ENCODE measurements at regions not wholly inside any gene's neighbourhood (a gene's known extent, or its start where the extent isn't known, plus 50 kb on each side); places are given as distances from the start of the nearest gene placed in this dataset.

GRCh38 chr6:25042984-25043725, 107.4 kb upstream of the RIPOR2 start:
- H3K23me2 ChIP-seq (ENCODE audit: low read depth, low read length), result no peaks in the 10 kb centered on the region
- H3K4me2 ChIP-seq (ENCODE audit: insufficient read depth in 1 of 2, low read depth in 2 of 2, low read length in 2 of 2), result no peak overlapping the region
- H3K23ac ChIP-seq (ENCODE audit: insufficient read length), result no peak overlapping the region
- H2BK15ac ChIP-seq (ENCODE audit: low read length), result no peak overlapping the region
- H3K27me3 ChIP-seq (replicated peaks in 1 of 4; ENCODE audit: control insufficient read depth in 3 of 4, extremely low read depth in 1 of 4, insufficient read depth in 3 of 4, low read length in 3 of 4), result no peaks in the 10 kb centered on the region
- H2AFZ ChIP-seq (ENCODE audit: low read length), result no peak overlapping the region
- no peak overlapping the region for H3K4ac ChIP-seq (replicated peaks; ENCODE audit: insufficient read length, low read depth, low read length)
- H4K91ac ChIP-seq (replicated peaks; ENCODE audit: insufficient read length, low read length), result no peak overlapping the region
- no peaks in the 10 kb centered on the region for H3K79me1 ChIP-seq (ENCODE audit: low read depth, low read length)
- no peaks in the 10 kb centered on the region for H3K9me3 ChIP-seq (ENCODE audit: insufficient read depth in 2 of 2, low read depth in 1 of 2, low read length in 1 of 2)
- FAIRE-seq, result no peak
- H3K79me2 ChIP-seq (ENCODE audit: control insufficient read depth in 1 of 2, insufficient read depth in 2 of 2, low read length in 2 of 2), result no peaks in the 10 kb centered on the region
- H2BK20ac ChIP-seq (ENCODE audit: low read length), result no peak overlapping the region
- H4K5ac ChIP-seq (ENCODE audit: insufficient read length, low read depth, low read length), result no peak overlapping the region
- no peak for DNase-seq (ENCODE audit: low read depth in 1 of 2, low spot score in 2 of 2)
- H3K56ac ChIP-seq (replicated peaks; ENCODE audit: insufficient read length, low read depth, low read length), result no peak overlapping the region
- H3K36me3 ChIP-seq (ENCODE audit: control insufficient read depth in 2 of 4, insufficient read depth in 4 of 4, low read length in 3 of 4), result no peaks in the 10 kb centered on the region
- H3K9ac ChIP-seq (replicated peaks in 1 of 4; ENCODE audit: extremely low read depth in 1 of 4, low read depth in 3 of 4, low read length in 3 of 4), result no peak overlapping the region
- TF ChIP-seq JUN (IDR thresholded peaks at IDR 0.05; ENCODE audit: low read depth, low read length) (no peak), EGR1 (IDR thresholded peaks at IDR 0.05; ENCODE audit: borderline replicate concordance, low read depth, low read length) (no peak), GABPA (IDR thresholded peaks at IDR 0.05; ENCODE audit: borderline replicate concordance, insufficient read depth, low read length) (no peak), ATF3 (IDR thresholded peaks at IDR 0.05; ENCODE audit: insufficient read depth, low read depth, low read length) (no peak), KDM5A (IDR thresholded peaks at IDR 0.05; ENCODE audit: low read length) (no peak), TCF12 (IDR thresholded peaks at IDR 0.05; ENCODE audit: low read depth, low read length) (no peak), CBX8 (IDR thresholded peaks at IDR 0.05; ENCODE audit: borderline replicate concordance, low read depth, low read length) (no peak), CTCF (IDR thresholded peaks at IDR 0.05; ENCODE audit: control extremely low read depth in 1 of 3, insufficient read depth in 1 of 3, low read depth in 1 of 3, low read length in 3 of 3) (no peak)
- no peak overlapping the region for H3K27ac ChIP-seq (ENCODE audit: low read depth, low read length)
- no peak overlapping the region for H4K8ac ChIP-seq (ENCODE audit: extremely low read depth, insufficient read depth, low read length)
- H3K4me1 ChIP-seq (replicated peaks in 1 of 4; ENCODE audit: control insufficient read depth in 3 of 4, insufficient read depth in 4 of 4, low read length in 3 of 4), result no peaks in the 10 kb centered on the region
- no peak overlapping the region for H3K4me3 ChIP-seq (ENCODE audit: extremely low read depth in 1 of 4, insufficient read depth in 2 of 4, low read depth in 3 of 4, low read length in 4 of 4)
- H2BK12ac ChIP-seq (ENCODE audit: low read depth, low read length), result no peak overlapping the region
- H3K14ac ChIP-seq (ENCODE audit: insufficient read length), result no peak overlapping the region
- 91% methylated on average over 1 of the region's 1 CpG; no CpG with 5 or more reads in 1 of the 2 experiments for WGBS, 2 experiments (ENCODE audit: extremely low coverage in 1 of 2, insufficient coverage in 1 of 2, insufficient read length in 1 of 2, insufficient replicate concordance in 2 of 2, low coverage in 1 of 2, low lambda C conversion rate in 2 of 2, missing lambda C conversion rate in 1 of 2)
- POLR2A ChIA-PET (ENCODE audit: partially characterized antibody), result no interaction called here
- no peak overlapping the region for H2AK5ac ChIP-seq (ENCODE audit: low read depth, low read length)
- H2BK120ac ChIP-seq (replicated peaks; ENCODE audit: low read depth, low read length), result no peak overlapping the region
- no peaks in the 10 kb centered on the region for H4K20me1 ChIP-seq (replicated peaks in 1 of 2; ENCODE audit: control insufficient read depth in 1 of 2, insufficient read depth in 2 of 2, low read length in 2 of 2)
- CTCF ChIA-PET (ENCODE audit: partially characterized antibody), result interaction anchor here (0.6 to 2.5 kb wide), 11 partner anchors 10 to 200 kb away, joined by 3 to 14 read pairs (median 4); no protein-coding TSS in a partner anchor
- H2BK5ac ChIP-seq (ENCODE audit: low read depth, low read length), result no peak overlapping the region
- H3K18ac ChIP-seq (ENCODE audit: extremely low read depth, low read length), result no peak overlapping the region

Data from H1 (cell line).